ENCODE measurements at regions not wholly inside any gene's neighbourhood (a gene's known extent, or its start where the extent isn't known, plus 50 kb on each side); places are given as distances from the start of the nearest gene placed in this dataset.

DNA sequence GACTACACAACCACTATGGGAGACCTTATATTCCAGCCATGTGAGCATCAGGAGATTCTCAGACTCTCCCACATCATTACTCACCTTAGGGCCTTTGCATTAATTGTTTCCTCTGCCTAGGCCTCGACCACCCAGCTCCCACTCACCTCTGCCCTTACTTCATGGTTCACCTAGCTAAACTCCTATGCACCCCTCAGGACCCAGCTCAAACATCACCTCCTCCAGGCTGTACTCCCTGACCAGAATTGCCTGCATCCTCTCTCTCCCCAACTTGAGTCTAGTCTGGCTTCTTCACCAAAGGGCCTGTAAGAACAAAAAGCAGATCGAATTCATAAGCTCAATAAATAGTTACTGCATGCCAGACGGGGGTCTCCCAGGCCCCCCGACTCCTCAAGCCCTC, 53.1 kb upstream of the FAM174B start:
- intact Hi-C loops (cut with DNase I, micrococcal nuclease): no loop called here
- TF ChIP-seq, protein P1, sequence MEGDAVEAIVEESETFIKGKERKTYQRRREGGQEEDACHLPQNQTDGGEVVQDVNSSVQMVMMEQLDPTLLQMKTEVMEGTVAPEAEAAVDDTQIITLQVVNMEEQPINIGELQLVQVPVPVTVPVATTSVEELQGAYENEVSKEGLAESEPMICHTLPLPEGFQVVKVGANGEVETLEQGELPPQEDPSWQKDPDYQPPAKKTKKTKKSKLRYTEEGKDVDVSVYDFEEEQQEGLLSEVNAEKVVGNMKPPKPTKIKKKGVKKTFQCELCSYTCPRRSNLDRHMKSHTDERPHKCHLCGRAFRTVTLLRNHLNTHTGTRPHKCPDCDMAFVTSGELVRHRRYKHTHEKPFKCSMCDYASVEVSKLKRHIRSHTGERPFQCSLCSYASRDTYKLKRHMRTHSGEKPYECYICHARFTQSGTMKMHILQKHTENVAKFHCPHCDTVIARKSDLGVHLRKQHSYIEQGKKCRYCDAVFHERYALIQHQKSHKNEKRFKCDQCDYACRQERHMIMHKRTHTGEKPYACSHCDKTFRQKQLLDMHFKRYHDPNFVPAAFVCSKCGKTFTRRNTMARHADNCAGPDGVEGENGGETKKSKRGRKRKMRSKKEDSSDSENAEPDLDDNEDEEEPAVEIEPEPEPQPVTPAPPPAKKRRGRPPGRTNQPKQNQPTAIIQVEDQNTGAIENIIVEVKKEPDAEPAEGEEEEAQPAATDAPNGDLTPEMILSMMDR (IDR thresholded peaks at IDR 0.05): no peak
- Mint-ChIP-seq H3K4me1 (ENCODE audit: low read depth) (peaks cover 5% of the 10 kb centered on the region), H3K27me3 (no peaks in the 10 kb centered on the region), H3K27ac (no peak overlapping the region), H3K36me3 (ENCODE audit: low read depth) (no peaks in the 10 kb centered on the region), H3K9me3 (no peaks in the 10 kb centered on the region), H3K4me3 (no peak overlapping the region)
- H3K4me3 ChIP-seq (ENCODE audit: low read length): no peak overlapping the region
- H3K4me1 ChIP-seq (ENCODE audit: insufficient read depth, low read length): no peaks in the 10 kb centered on the region
- no peaks in the 10 kb centered on the region for H3K36me3 ChIP-seq (ENCODE audit: insufficient read depth, low read length)
- no peak for ATAC-seq (ENCODE audit: poor library complexity)
- ChIA-PET POLR2A (no interaction called here), CTCF (no interaction called here)
- no peaks in the 10 kb centered on the region for H3K27me3 ChIP-seq (ENCODE audit: control insufficient read depth in 1 of 2, insufficient read depth in 2 of 2, low read length in 2 of 2)
- no peak for DNase-seq
- no peaks in the 10 kb centered on the region for H3K9me3 ChIP-seq (ENCODE audit: control insufficient read depth in 1 of 2, insufficient read depth in 1 of 2, low read length in 2 of 2)
- no peak overlapping the region for H3K27ac ChIP-seq (ENCODE audit: low read depth in 1 of 2, low read length in 2 of 2)

DNA sequence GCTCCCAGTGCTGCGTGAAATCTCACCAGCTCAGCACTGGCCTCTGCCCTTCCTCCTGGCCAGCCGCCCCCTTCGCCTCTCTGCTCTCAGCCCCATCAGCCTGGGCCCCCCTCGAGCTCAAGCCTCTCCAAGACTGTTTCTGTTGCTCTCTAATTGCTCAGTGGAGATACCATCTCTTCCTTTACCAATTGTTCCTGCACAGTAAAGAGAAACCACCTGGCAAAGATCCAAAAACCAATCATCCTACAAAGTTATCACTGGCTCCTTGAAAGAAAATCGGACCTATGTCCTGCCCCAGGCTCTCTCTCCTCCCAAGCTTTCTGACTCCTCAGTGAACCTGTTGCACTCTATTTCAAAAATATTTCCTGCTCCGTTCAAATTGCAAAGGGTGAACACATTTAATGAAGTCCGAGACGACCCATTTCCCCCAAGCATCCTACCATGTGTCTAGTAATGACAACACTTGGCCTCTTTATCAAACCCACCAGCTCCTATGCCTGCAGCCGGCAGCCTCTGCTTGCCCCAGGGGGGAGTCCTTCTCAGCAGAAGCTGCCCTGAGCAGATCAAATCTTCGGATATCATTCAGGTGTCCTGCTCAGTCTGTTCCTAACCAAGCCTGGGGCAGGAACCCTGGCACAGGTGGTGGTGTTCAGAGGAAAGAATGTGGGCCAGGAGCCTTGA, 53.7 kb upstream of the FAM174B start:
- CTCF ChIA-PET: no interaction called here
- Mint-ChIP-seq H3K36me3 (ENCODE audit: low read depth) (no peaks in the 10 kb centered on the region), H3K4me1 (ENCODE audit: low read depth) (peaks cover 5% of the 10 kb centered on the region), H3K4me3 (no peak overlapping the region), H3K27me3 (peaks cover 4% of the 10 kb centered on the region), H3K27ac (no peak overlapping the region), H3K9me3 (no peaks in the 10 kb centered on the region)
- Histone ChIP-seq H3K36me3 (ENCODE audit: insufficient read depth, low read length) (no peaks in the 10 kb centered on the region), H3K4me1 (ENCODE audit: insufficient read depth, low read length) (peaks cover 3% of the 10 kb centered on the region), H3K27ac (ENCODE audit: low read depth in 1 of 2, low read length in 2 of 2) (no peak overlapping the region), H3K9me3 (ENCODE audit: control insufficient read depth in 1 of 2, insufficient read depth in 1 of 2, low read length in 2 of 2) (no peaks in the 10 kb centered on the region), H3K4me3 (ENCODE audit: low read length) (no peak overlapping the region), H3K27me3 (ENCODE audit: control insufficient read depth in 1 of 2, insufficient read depth in 2 of 2, low read length in 2 of 2) (no peaks in the 10 kb centered on the region)
- intact Hi-C loops (cut with DNase I, micrococcal nuclease): no loop called here
- POLR2A ChIA-PET: no interaction called here
- TF ChIP-seq, protein P1 (IDR thresholded peaks at IDR 0.05): no peak
- DNase-seq (no peak), ATAC-seq (ENCODE audit: poor library complexity) (no peak)

DNA sequence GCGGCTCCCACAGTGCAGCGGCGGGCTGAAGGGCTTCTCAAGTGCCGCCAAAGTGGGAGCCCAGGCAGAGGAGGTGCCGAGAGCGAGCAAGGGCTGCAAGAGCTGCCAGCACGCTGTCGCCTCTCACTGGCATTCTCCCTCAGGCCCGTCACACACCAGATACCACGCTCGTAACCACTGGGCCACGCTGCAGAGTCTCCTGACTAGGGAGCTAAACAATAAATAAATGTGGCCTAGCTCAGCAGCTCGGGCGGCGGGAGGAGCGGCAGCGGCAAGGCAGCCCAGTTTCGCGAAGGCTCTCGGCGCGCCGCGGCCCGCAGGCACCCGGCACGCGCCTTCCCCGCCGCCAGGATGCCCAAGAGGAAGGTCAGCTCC, 55.9 kb upstream of the FAM174B start:
- peaks cover 11% of the 10 kb centered on the region for H3K4me1 Mint-ChIP-seq (ENCODE audit: low read depth)
- H3K27me3 Mint-ChIP-seq: peaks cover 15% of the 10 kb centered on the region
- ChIA-PET POLR2A (no interaction called here), CTCF (no interaction called here)
- intact Hi-C loops (cut with DNase I, micrococcal nuclease): loop anchor here (5.0 to 10.0 kb wide), 3 partner anchors 437 to 1407 kb away; no protein-coding TSS in a partner anchor
- Histone ChIP-seq H3K9me3 (ENCODE audit: control insufficient read depth in 1 of 2, insufficient read depth in 1 of 2, low read length in 2 of 2) (no peaks in the 10 kb centered on the region), H3K27me3 (ENCODE audit: control insufficient read depth in 1 of 2, insufficient read depth in 2 of 2, low read length in 2 of 2) (peaks cover 4 to 9% of the 10 kb centered on the region in 2 experiments), H3K4me1 (ENCODE audit: insufficient read depth, low read length) (peaks cover 9% of the 10 kb centered on the region), H3K27ac (ENCODE audit: low read depth in 1 of 2, low read length in 2 of 2) (no peak overlapping the region), H3K4me3 (ENCODE audit: low read length) (no peak overlapping the region), H3K36me3 (ENCODE audit: insufficient read depth, low read length) (no peaks in the 10 kb centered on the region)
- TF ChIP-seq, protein P1 (IDR thresholded peaks at IDR 0.05): no peak
- DNase-seq: no peak
- ATAC-seq (ENCODE audit: poor library complexity): no peak
- H3K4me3 Mint-ChIP-seq: no peak overlapping the region
- no peaks in the 10 kb centered on the region for H3K36me3 Mint-ChIP-seq (ENCODE audit: low read depth)
- H3K9me3 Mint-ChIP-seq: no peaks in the 10 kb centered on the region
- H3K27ac Mint-ChIP-seq: no peak overlapping the region
